WERI-Rb-1 (cell line): ENCODE measurements at regions not wholly inside any gene's neighbourhood (a gene's known extent, or its start where the extent isn't known, plus 50 kb on each side); places are given as distances from the start of the nearest gene placed in this dataset.

ENCODE experiments used
- DNase-seq: peaks from one replicate; pipeline ENCODE4 v3.0.0-alpha.2; 2020
- H3K27ac ChIP-seq: fragments of 250-450 bp; sonication (Bioruptor Pico); 2 replicates; pipeline ENCODE4 v1.5.1; 2020; ENCODE audit warnings: mild to moderate bottlenecking, moderate library complexity
- H3K27me3 ChIP-seq: fragments of 250-450 bp; sonication (Bioruptor Pico); 2 replicates; pipeline ENCODE4 v1.5.1; 2021; ENCODE audit warnings: mild to moderate bottlenecking, low read depth, moderate library complexity; ENCODE audit not compliant: insufficient read depth, severe bottlenecking
- H3K36me3 ChIP-seq: fragments of 250-450 bp; sonication (Bioruptor Pico); 2 replicates; pipeline ENCODE4 v1.5.1; 2020; ENCODE audit warnings: mild to moderate bottlenecking, moderate library complexity
- H3K4me3 ChIP-seq: 2 replicates; pipeline ENCODE4 v1.5.1; 2011; ENCODE audit warnings: low read depth, mild to moderate bottlenecking, control low read depth, low read length
- H3K9me3 ChIP-seq: fragments of 250-450 bp; sonication (Bioruptor Pico); 2 replicates; pipeline ENCODE4 v1.5.1; 2021; ENCODE audit warnings: mild to moderate bottlenecking, moderate library complexity; ENCODE audit not compliant: severe bottlenecking
- CTCF ChIP-seq: IDR thresholded peaks from 2 replicates; pipeline ENCODE4 v1.5.1; 2011; ENCODE audit warnings: low read depth, mild to moderate bottlenecking, control low read depth, inconsistent platforms, low read length

GRCh38 chr5:123787635-123788034 lies 275.7 kb downstream of the CSNK1G3 start:
- no peaks in the 10 kb centered on the region for H3K9me3 ChIP-seq
- TF ChIP-seq CTCF: no peak
- no peaks in the 10 kb centered on the region for H3K27me3 ChIP-seq
- DNase-seq: no peak
- H3K4me3 ChIP-seq: no peak overlapping the region
- H3K36me3 ChIP-seq: no peaks in the 10 kb centered on the region
- H3K27ac ChIP-seq: no peak overlapping the region

DNA sequence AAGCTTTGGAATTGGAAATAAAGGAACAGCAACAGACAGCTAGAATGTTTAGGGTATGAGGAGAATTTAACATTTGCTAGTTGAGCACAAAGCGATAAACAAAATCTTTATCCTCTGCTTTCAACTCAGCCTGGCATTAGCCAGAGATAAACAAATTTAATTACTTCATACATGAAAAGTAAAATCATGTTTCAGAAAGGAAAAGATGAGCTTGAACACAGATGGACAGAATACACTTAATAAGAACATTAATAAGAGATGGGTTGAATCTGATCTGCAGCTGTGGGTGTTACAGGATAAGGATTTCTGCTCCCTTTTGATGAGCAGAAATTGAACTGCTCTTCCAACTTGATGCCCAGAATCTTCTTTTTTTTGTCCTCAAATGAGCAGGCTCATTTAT lies 275.2 kb downstream of the CSNK1G3 start:
- DNase-seq: no peak
- H3K9me3 ChIP-seq: no peaks in the 10 kb centered on the region
- no peaks in the 10 kb centered on the region for H3K36me3 ChIP-seq
- H3K4me3 ChIP-seq: no peak overlapping the region
- no peak overlapping the region for H3K27ac ChIP-seq
- H3K27me3 ChIP-seq: no peaks in the 10 kb centered on the region
- TF ChIP-seq CTCF: no peak

- no peak overlapping the region for H3K27ac ChIP-seq
- H3K4me3 ChIP-seq: no peak overlapping the region
- no peak for DNase-seq
- no peaks in the 10 kb centered on the region for H3K27me3 ChIP-seq
- no peaks in the 10 kb centered on the region for H3K36me3 ChIP-seq
- H3K9me3 ChIP-seq: no peaks in the 10 kb centered on the region
- TF ChIP-seq CTCF: no peak
These were observed 274.4 kb downstream of the CSNK1G3 start for GRCh38 chr5:123786411-123786810.

DNA sequence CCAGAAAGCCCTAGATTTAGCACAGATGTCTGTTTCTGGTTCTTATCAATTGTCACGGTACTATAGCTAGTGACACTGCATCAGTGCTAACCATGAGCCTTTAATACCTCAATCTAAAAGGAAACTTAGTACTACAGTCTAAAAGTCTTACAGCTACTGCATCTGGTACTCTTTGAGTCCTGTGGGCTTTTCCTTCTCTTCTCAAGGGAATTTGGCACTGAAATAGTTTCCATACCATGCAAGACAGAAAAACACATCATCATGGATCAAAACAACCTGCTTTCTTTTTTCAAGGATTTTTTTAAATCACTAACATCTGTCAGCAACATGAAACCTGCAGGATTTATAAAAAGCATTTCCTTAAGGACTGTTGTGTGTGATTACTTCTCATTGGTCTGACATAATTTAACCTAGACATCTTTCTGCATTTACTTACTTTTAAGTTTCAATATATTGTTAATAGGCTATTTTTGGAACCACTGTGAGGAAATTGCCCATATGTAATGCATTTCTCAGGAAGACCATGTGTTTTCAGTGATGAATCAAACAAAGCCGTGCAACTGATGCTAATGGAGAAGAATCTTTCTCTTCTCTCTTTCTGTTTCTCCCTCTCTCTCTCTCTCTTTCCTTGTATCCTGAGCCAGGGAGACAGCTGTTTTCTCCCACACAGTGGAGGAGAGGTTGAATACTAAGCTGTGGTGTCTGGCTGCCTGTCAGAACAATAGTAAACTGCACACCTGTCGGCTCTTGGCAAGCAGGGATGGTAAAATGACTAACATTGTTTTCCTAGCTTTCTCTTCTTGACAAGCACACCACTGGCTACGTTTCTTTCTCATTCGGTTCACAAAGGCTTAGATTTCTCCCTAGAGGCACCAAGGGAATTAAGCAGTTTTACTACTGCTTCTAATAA lies 273.4 kb downstream of the CSNK1G3 start:
- Histone ChIP-seq H3K27ac (no peak overlapping the region), H3K4me3 (no peak overlapping the region), H3K27me3 (no peaks in the 10 kb centered on the region), H3K36me3 (no peaks in the 10 kb centered on the region), H3K9me3 (no peaks in the 10 kb centered on the region)
- no peak for DNase-seq
- no peak for TF ChIP-seq CTCF

DNA sequence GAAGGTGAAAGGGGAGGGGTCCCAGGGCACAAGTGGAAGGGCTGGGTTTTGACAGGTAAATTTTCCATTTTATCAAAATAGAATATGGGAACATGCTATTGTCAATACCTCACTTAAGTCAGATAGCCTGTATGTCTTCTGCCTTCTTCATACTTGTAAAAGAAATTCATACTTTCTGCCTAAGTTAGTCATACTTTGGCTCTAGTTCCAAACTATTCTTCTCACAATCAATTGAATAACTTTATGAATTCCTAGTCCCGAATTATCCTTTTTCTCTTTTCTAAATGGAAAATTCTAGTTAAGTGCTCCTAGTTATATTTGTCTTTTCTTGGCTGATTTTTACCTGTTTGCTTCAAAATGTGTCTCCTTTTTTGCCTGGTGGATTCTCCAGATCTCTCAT lies 271.4 kb downstream of the CSNK1G3 start:
- DNase-seq: no peak
- Histone ChIP-seq H3K4me3 (no peak overlapping the region), H3K9me3 (no peaks in the 10 kb centered on the region), H3K27ac (no peak overlapping the region), H3K27me3 (no peaks in the 10 kb centered on the region), H3K36me3 (no peaks in the 10 kb centered on the region)
- TF ChIP-seq CTCF: no peak

DNA sequence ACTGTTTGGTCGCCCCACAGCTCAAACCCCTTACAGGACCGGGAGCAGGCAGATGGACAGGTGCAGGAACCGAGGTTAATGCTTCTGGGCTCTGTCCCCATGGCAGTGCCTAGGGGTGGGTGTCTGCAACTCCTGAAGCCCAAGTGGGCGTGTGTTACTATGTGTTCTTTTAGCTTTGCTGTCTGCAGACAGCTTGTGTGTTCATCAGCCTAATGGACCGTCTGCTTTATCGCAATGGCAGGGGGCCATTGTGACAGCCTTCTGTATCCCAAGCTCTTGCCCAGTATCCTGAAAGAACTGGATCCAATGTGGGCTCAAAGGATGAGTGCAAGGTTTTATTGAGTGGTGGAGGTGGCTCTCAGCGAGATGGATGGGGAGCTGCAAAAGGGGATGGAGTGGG lies 266.7 kb downstream of the CSNK1G3 start:
- no peaks in the 10 kb centered on the region for H3K27me3 ChIP-seq
- no peak overlapping the region for H3K4me3 ChIP-seq
- TF ChIP-seq CTCF: no peak
- no peaks in the 10 kb centered on the region for H3K9me3 ChIP-seq
- H3K36me3 ChIP-seq: no peaks in the 10 kb centered on the region
- H3K27ac ChIP-seq: no peak overlapping the region
- DNase-seq: no peak
